AG04450 (cell line): ENCODE measurements at regions not wholly inside any gene's neighbourhood (a gene's known extent, or its start where the extent isn't known, plus 50 kb on each side); places are given as distances from the start of the nearest gene placed in this dataset.

Experiments
- CTCF ChIA-PET: fragments of 300-600, 350-600 bp; formaldehyde crosslinking; extraction: SDS; loops from one replicate; lab custom pipeline; 2022; ENCODE audit warnings: antibody characterized with exemption, inconsistent platforms; lab: Charles Lee
- POLR2A ChIA-PET: fragments of 350-600 bp; formaldehyde crosslinking; extraction: SDS; loops from one replicate; lab custom pipeline; 2021; ENCODE audit warnings: antibody characterized with exemption, inconsistent platforms; lab: Yijun Ruan, JAX
- DNase-seq: peaks from one replicate; pipeline ENCODE4 v3.0.0-alpha.2; 2011; ENCODE audit warnings: low read depth, low spot score
- H3K27ac ChIP-seq: one replicate; pipeline ENCODE4 v1.5.1; 2012; ENCODE audit warnings: low read depth, low read length, control low read depth
- H3K27me3 ChIP-seq: one replicate; pipeline ENCODE4 v1.6.0; 2012; ENCODE audit warnings: low read length; ENCODE audit not compliant: control insufficient read depth, insufficient read depth
- H3K4me3 ChIP-seq: 2 replicates; pipeline ENCODE4 v1.5.1; 2011; ENCODE audit warnings: mild to moderate bottlenecking, low read depth, low read length, control low read depth
- H3K9me3 ChIP-seq: 2 replicates; pipeline ENCODE4 v1.5.1; 2012; ENCODE audit warnings: low read length; ENCODE audit not compliant: control insufficient read depth, insufficient read depth
- CTCF ChIP-seq: IDR thresholded peaks from 2 replicates; pipeline ENCODE4 v1.5.1; 2011; ENCODE audit warnings: low read depth, low read length, control low read depth, inconsistent platforms

GRCh38 chr2:2904721-2905350 lies 472.8 kb downstream of the EIPR1 start:
- no peak overlapping the region for H3K4me3 ChIP-seq
- ChIA-PET POLR2A (no interaction called here), CTCF (no interaction called here)
- DNase-seq = no peak
- peaks cover 61% of the 10 kb centered on the region for H3K9me3 ChIP-seq
- no peak overlapping the region for H3K27ac ChIP-seq
- H3K27me3 ChIP-seq = no peaks in the 10 kb centered on the region
- TF ChIP-seq CTCF = no peak

GRCh38 chr2:2902547-2903281 lies 474.9 kb downstream of the EIPR1 start:
- TF ChIP-seq CTCF = no peak
- H3K27me3 ChIP-seq = no peaks in the 10 kb centered on the region
- ChIA-PET POLR2A (no interaction called here), CTCF (no interaction called here)
- H3K9me3 ChIP-seq = peaks cover 50% of the 10 kb centered on the region
- no peak overlapping the region for H3K4me3 ChIP-seq
- no peak for DNase-seq
- H3K27ac ChIP-seq = no peak overlapping the region

- ChIA-PET POLR2A (no interaction called here), CTCF (no interaction called here)
- DNase-seq = no peak
Measured at GRCh38 chr2:2901384-2902345, 476.0 kb downstream of the EIPR1 start.

GRCh38 chr2:2899826-2900225 lies 477.8 kb downstream of the EIPR1 start:
- Histone ChIP-seq H3K27me3 (no peaks in the 10 kb centered on the region), H3K9me3 (peaks cover 46% of the 10 kb centered on the region), H3K27ac (no peak overlapping the region), H3K4me3 (no peak overlapping the region)
- DNase-seq = no peak
- POLR2A ChIA-PET = no interaction called here
- TF ChIP-seq CTCF = no peak
- CTCF ChIA-PET = no interaction called here

More at GRCh38 chr2:2901384-2902345, 476.0 kb downstream of the EIPR1 start:
- Histone ChIP-seq H3K27me3 (no peaks in the 10 kb centered on the region), H3K9me3 (peaks cover 46% of the 10 kb centered on the region), H3K27ac (no peak overlapping the region), H3K4me3 (no peak overlapping the region)
- no peak for TF ChIP-seq CTCF
